OCI-LY1 (cell line): ENCODE measurements at regions not wholly inside any gene's neighbourhood (a gene's known extent, or its start where the extent isn't known, plus 50 kb on each side); places are given as distances from the start of the nearest gene placed in this dataset.

ENCODE experiments used
- H2AFZ ChIP-seq: fragments of 200-600 bp; sonication (generic), shearing (Covaris generic); 2 replicates; pipeline ENCODE4 v1.6.0; 2014; ENCODE audit warnings: antibody characterized with exemption, mild to moderate bottlenecking, low read length
- H3F3A ChIP-seq: fragments of 200-600 bp; sonication (generic), shearing (Covaris generic); 2 replicates; pipeline ENCODE4 v1.6.0; 2014; ENCODE audit warnings: mild to moderate bottlenecking, antibody characterized with exemption, low read length, moderate library complexity; ENCODE audit not compliant: insufficient read depth
- H3K27ac ChIP-seq: fragments of 200-600 bp; sonication (generic); 2 replicates; pipeline ENCODE4 v1.5.1; 2014; ENCODE audit warnings: low read length, mixed run types, mild to moderate bottlenecking, low read depth; ENCODE audit not compliant: poor library complexity, severe bottlenecking
- H3K27me3 ChIP-seq: fragments of 200-600 bp; sonication (generic); 2 replicates; pipeline ENCODE4 v1.6.0; 2014; ENCODE audit warnings: antibody characterized with exemption, mild to moderate bottlenecking, low read length, moderate library complexity; ENCODE audit not compliant: insufficient read depth
- H3K36me3 ChIP-seq: fragments of 200-600 bp; sonication (generic); 2 replicates; pipeline ENCODE4 v1.6.1; 2014; ENCODE audit warnings: mild to moderate bottlenecking, antibody characterized with exemption, low read length, moderate library complexity, mixed read lengths; ENCODE audit not compliant: insufficient read depth
- H3K4me1 ChIP-seq: fragments of 200-600 bp; sonication (generic); 2 replicates; pipeline ENCODE4 v1.5.1; 2014; ENCODE audit warnings: mild to moderate bottlenecking, low read length, moderate library complexity; ENCODE audit not compliant: insufficient read depth, severe bottlenecking
- H3K4me2 ChIP-seq: fragments of 200-600 bp; sonication (generic), shearing (Covaris generic); 2 replicates; pipeline ENCODE4 v1.6.1; 2014; ENCODE audit warnings: low read length
- H3K4me3 ChIP-seq: fragments of 200-600 bp; sonication (generic); 2 replicates; pipeline ENCODE4 v1.5.1; 2014; ENCODE audit warnings: low read length, low read depth, mild to moderate bottlenecking, mixed read lengths; ENCODE audit not compliant: poor library complexity, severe bottlenecking
- H3K79me2 ChIP-seq: fragments of 200-600 bp; shearing (Covaris generic); 2 replicates; pipeline ENCODE4 v1.6.1; 2016; ENCODE audit warnings: mixed run types, low read length, mixed read lengths; ENCODE audit not compliant: insufficient read depth
- H3K9ac ChIP-seq: fragments of 200-600 bp; sonication (generic), shearing (Covaris generic); 2 replicates; pipeline ENCODE4 v1.6.1; 2014; ENCODE audit warnings: mild to moderate bottlenecking, low read length, mixed read lengths
- H3K9me2 ChIP-seq: fragments of 200-600 bp; sonication (generic), shearing (Covaris generic); 2 replicates; pipeline ENCODE4 v1.6.1; 2014; ENCODE audit warnings: low read depth, mild to moderate bottlenecking, low read length, mixed read lengths
- H3K9me3 ChIP-seq: fragments of 200-600 bp; shearing (Covaris generic); 2 replicates; pipeline ENCODE4 v1.6.1; 2014; ENCODE audit warnings: low read length, mixed read lengths
- H4K20me1 ChIP-seq: fragments of 200-600 bp; sonication (generic), shearing (Covaris generic); 2 replicates; pipeline ENCODE4 v1.6.0; 2016; ENCODE audit warnings: mild to moderate bottlenecking, low read length; ENCODE audit not compliant: insufficient read depth
- EZH2 ChIP-seq: fragments of 200-600 bp; sonication (generic), shearing (Covaris generic); IDR thresholded peaks from 2 replicates; pipeline ENCODE4 v1.8.0; 2017; ENCODE audit warnings: borderline replicate concordance, mixed run types, mild to moderate bottlenecking, antibody characterized with exemption, low read length, moderate library complexity, mixed read lengths
- TF ChIP-seq, protein P1 (sequence below): fragments of 200-600 bp; sonication (generic), shearing (Covaris generic); IDR thresholded peaks from 2 replicates; pipeline ENCODE4 v1.5.1; 2017; ENCODE audit warnings: mild to moderate bottlenecking, antibody characterized with exemption, low read length, moderate library complexity, mixed read lengths

DNA sequence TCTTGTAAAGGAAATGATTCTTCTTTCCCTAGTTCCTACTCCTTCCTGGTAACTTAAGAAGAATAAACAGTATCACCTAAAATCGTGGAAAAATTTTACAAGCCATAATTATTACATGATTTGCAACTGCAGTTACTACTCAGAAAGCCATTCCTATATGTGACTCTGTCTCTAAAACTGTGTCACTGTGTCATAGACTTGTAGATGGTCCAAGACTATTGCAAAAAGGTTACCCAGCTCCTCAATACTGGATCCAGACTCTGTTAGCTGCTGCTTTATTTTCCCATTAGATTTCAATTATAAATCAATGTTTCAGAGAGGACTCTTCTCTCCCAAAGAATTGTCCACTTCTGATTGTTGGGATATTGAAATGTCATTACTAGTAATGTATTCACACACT lies 142.1 kb upstream of the STMND1 start:
- Histone ChIP-seq H2AFZ (no peak overlapping the region), H3K36me3 (no peaks in the 10 kb centered on the region), H3K4me2 (no peak overlapping the region), H4K20me1 (no peaks in the 10 kb centered on the region), H3K27me3 (no peaks in the 10 kb centered on the region), H3K27ac (no peak overlapping the region), H3K4me3 (no peak overlapping the region), H3K79me2 (no peaks in the 10 kb centered on the region), H3K9ac (no peak overlapping the region), H3F3A (no peaks in the 10 kb centered on the region), H3K4me1 (no peaks in the 10 kb centered on the region), H3K9me2 (no peaks in the 10 kb centered on the region), H3K9me3 (no peaks in the 10 kb centered on the region)
- TF ChIP-seq EZH2 = no peak
- TF ChIP-seq, protein P1, sequence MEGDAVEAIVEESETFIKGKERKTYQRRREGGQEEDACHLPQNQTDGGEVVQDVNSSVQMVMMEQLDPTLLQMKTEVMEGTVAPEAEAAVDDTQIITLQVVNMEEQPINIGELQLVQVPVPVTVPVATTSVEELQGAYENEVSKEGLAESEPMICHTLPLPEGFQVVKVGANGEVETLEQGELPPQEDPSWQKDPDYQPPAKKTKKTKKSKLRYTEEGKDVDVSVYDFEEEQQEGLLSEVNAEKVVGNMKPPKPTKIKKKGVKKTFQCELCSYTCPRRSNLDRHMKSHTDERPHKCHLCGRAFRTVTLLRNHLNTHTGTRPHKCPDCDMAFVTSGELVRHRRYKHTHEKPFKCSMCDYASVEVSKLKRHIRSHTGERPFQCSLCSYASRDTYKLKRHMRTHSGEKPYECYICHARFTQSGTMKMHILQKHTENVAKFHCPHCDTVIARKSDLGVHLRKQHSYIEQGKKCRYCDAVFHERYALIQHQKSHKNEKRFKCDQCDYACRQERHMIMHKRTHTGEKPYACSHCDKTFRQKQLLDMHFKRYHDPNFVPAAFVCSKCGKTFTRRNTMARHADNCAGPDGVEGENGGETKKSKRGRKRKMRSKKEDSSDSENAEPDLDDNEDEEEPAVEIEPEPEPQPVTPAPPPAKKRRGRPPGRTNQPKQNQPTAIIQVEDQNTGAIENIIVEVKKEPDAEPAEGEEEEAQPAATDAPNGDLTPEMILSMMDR = no peak

DNA sequence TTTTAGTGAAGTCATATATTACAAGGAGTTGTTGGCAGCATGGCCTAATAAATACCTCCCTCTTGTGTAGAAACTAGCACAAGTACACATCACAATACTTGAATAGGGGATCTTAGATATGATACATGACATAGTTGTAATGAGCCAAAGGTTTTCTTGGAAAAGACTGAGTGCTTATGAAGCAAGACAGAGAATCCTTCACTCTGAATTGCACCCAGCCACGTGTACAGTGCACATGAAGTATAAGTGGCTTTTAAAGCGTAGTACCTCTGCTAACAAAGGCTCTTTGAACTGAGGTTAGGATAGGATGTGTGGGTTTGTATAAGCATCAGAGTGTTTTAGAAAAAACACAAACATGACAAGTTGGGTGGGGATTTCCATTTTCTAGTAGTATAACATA lies 145.5 kb upstream of the STMND1 start:
- no peak overlapping the region for H2AFZ ChIP-seq
- H3K4me1 ChIP-seq = no peaks in the 10 kb centered on the region
- H3K9me3 ChIP-seq = no peaks in the 10 kb centered on the region

DNA sequence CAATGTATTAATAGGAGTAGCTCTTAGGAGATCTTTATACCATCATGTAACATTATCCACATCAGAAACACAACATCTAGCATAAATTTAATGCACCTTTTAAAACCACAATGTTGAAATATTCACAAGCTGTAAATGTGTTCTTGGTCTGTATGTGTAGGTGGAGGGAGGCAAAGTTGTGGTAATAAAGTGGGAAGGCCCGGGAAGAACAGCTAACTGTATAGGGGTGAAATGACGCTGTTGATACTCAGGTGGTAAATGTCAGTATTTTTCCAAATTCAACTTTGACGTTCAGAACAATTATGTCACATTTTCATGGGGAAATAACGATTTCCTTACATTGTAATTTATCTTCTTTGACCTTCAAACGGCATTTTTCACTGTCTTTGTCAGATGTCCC lies 146.0 kb upstream of the STMND1 start:
- H3K9me2 ChIP-seq = no peaks in the 10 kb centered on the region
- no peak overlapping the region for H3K4me3 ChIP-seq
- no peak overlapping the region for H3K4me2 ChIP-seq
- H4K20me1 ChIP-seq = no peaks in the 10 kb centered on the region
- H3K4me1 ChIP-seq = no peaks in the 10 kb centered on the region
- H3K9ac ChIP-seq = no peak overlapping the region
- no peaks in the 10 kb centered on the region for H3F3A ChIP-seq
- no peaks in the 10 kb centered on the region for H3K36me3 ChIP-seq
- H2AFZ ChIP-seq = no peak overlapping the region
- H3K79me2 ChIP-seq = no peaks in the 10 kb centered on the region
- no peaks in the 10 kb centered on the region for H3K27me3 ChIP-seq
- no peaks in the 10 kb centered on the region for H3K9me3 ChIP-seq
- H3K27ac ChIP-seq = no peak overlapping the region
- TF ChIP-seq, protein P1 = no peak
- TF ChIP-seq EZH2 = no peak

More for the DNA sequence above, 145.5 kb upstream of the STMND1 start:
- Histone ChIP-seq H3K9ac (no peak overlapping the region), H3K27ac (no peak overlapping the region), H3K79me2 (no peaks in the 10 kb centered on the region), H3K27me3 (no peaks in the 10 kb centered on the region), H3K4me2 (no peak overlapping the region), H3K9me2 (no peaks in the 10 kb centered on the region), H4K20me1 (no peaks in the 10 kb centered on the region), H3F3A (no peaks in the 10 kb centered on the region), H3K36me3 (no peaks in the 10 kb centered on the region), H3K4me3 (no peak overlapping the region)
- TF ChIP-seq EZH2 = no peak
- TF ChIP-seq, protein P1 = no peak
